Panc1 (cell line): ENCODE measurements at regions not wholly inside any gene's neighbourhood (a gene's known extent, or its start where the extent isn't known, plus 50 kb on each side); places are given as distances from the start of the nearest gene placed in this dataset.

Experiments used
- ATAC-seq: fragments of 200-7000 bp; cut with Tn5 transposase; 2 replicates; pipeline ENCODE4 v1.9.1; 2020; ENCODE audit warnings: mild to moderate bottlenecking, moderate library complexity
- BruUV-seq: library from RNA; stranded (reverse); fragments of 400-500 nt; replicated peaks from 2 replicates; lab custom pipeline; 2021; lab: Mats Ljungman, UMichigan
- CTCF ChIA-PET: fragments of 300-600 bp; sonication (Branson Sonifier 250); formaldehyde crosslinking; loops from one replicate; lab custom pipeline; 2022; ENCODE audit warnings: antibody characterized with exemption; lab: Charles Lee
- POLR2A ChIA-PET: fragments of 300-600 bp; sonication (Branson Sonifier 250); formaldehyde crosslinking; loops from one replicate; lab custom pipeline; 2022; ENCODE audit warnings: antibody characterized with exemption; lab: Charles Lee
- DNase-seq: peaks from one replicate; pipeline ENCODE4 v3.0.0-alpha.2; 2010; ENCODE audit warnings: low read depth, low spot score
- H3K27ac ChIP-seq: 2 replicates; pipeline ENCODE4 v1.5.1; 2011; ENCODE audit warnings: mild to moderate bottlenecking, low read length, inconsistent platforms
- H3K27me3 ChIP-seq: fragments of 200-500 bp; sonication (Bioruptor generic); 2 replicates; pipeline ENCODE4 v1.6.0; 2014; ENCODE audit warnings: low read length, inconsistent platforms; ENCODE audit not compliant: control insufficient read depth, insufficient read depth
- H3K36me3 ChIP-seq: fragments of 200-500 bp; sonication (Bioruptor generic); 2 replicates; pipeline ENCODE4 v1.5.1; 2014; ENCODE audit warnings: inconsistent platforms, mild to moderate bottlenecking, low read length, moderate library complexity; ENCODE audit not compliant: control insufficient read depth, insufficient read depth
- H3K4me1 ChIP-seq: 2 replicates; pipeline ENCODE4 v1.5.1; 2011; ENCODE audit warnings: inconsistent platforms, mild to moderate bottlenecking, low read length, moderate library complexity; ENCODE audit not compliant: control insufficient read depth, insufficient read depth
- H3K4me3 ChIP-seq, 2 experiments: 2 replicates each; pipeline ENCODE4 v1.5.1; 2011 to 2012; ENCODE audit warnings: low read depth in 2 of 2, low read length in 2 of 2, mild to moderate bottlenecking in 2 of 2, inconsistent platforms in 1 of 2, moderate library complexity in 1 of 2
- H3K9me3 ChIP-seq: fragments of 200-500 bp; sonication (Bioruptor generic); 2 replicates; pipeline ENCODE4 v1.5.1; 2014; ENCODE audit warnings: low read depth, mild to moderate bottlenecking, inconsistent platforms, low read length, moderate library complexity; ENCODE audit not compliant: control insufficient read depth, insufficient read depth
- POLR2AphosphoS5 ChIP-seq: IDR thresholded peaks from 2 replicates; pipeline ENCODE4 v1.6.1; 2012; ENCODE audit warnings: mild to moderate bottlenecking, low read depth, low read length, moderate library complexity
- SIN3A ChIP-seq: IDR thresholded peaks from 2 replicates; pipeline ENCODE4 v1.6.1; 2012; ENCODE audit warnings: low read depth, mild to moderate bottlenecking, low read length, moderate library complexity, borderline replicate concordance; ENCODE audit not compliant: insufficient read depth
- TCF7L2 ChIP-seq: IDR thresholded peaks from 2 replicates; pipeline ENCODE4 v1.6.1; 2011; ENCODE audit warnings: mild to moderate bottlenecking, low read depth, low read length, inconsistent platforms
- in situ Hi-C: cut with HindIII; loops from 2 replicates; pipeline ENCODE4 v1.10.0; 2016; ENCODE audit warnings: low sequenced_read_pairs, low pct_unique_long_range_greater_than_20kb
- intact Hi-C: fragments of 100-400 bp; cut with micrococcal nuclease; formaldehyde crosslinking; loops from one replicate; pipeline ENCODE4 v1.10.0; 2022; ENCODE audit not compliant: unreplicated experiment
- TF ChIP-seq, protein P1 (sequence below), 2 experiments: IDR thresholded peaks; 2 replicates each; pipeline ENCODE4 v1.6.1; 2011 to 2012; ENCODE audit warnings: low read depth in 2 of 2, control low read depth in 1 of 2, low read length in 1 of 2, mild to moderate bottlenecking in 1 of 2, moderate library complexity in 1 of 2; ENCODE audit not compliant: insufficient read depth in 1 of 2
- TF ChIP-seq, protein P2 (sequence below): fragments of 450-650 bp; IDR thresholded peaks from 2 replicates; pipeline ENCODE4 v1.5.1; 2017; ENCODE audit warnings: mild to moderate bottlenecking

DNA sequence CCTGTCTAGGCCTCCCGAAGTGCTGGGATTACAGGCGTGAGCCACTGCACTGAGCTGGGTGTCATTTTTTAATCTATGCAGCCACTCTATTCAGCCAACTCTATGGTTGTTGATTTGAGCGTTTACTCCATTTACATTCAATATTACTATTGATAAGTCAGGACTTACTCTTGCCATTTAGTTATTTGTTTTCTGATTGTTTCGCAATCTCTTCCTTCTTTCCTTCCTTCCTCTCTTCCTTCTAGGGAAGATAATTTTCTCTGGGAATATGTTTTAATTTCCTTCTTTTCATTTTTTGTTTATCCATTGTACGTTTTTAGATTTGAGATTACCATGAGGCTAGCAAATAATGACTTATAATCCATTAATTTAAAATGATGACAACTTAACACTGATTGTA, 2056.0 kb downstream of the OLFM4 start:
- Histone ChIP-seq H3K4me1 (no peaks in the 10 kb centered on the region), H3K9me3 (no peaks in the 10 kb centered on the region), H3K27me3 (no peaks in the 10 kb centered on the region), H3K27ac (no peak overlapping the region), H3K36me3 (no peaks in the 10 kb centered on the region), H3K4me3 (no peak overlapping the region)
- CTCF ChIA-PET = no interaction called here
- no TSS peak for BruUV-seq
- no peak for ATAC-seq
- in situ Hi-C loops (no loop called here), intact Hi-C loops (no loop called here)
- TF ChIP-seq POLR2AphosphoS5 = no peak
- TF ChIP-seq, protein P1, sequence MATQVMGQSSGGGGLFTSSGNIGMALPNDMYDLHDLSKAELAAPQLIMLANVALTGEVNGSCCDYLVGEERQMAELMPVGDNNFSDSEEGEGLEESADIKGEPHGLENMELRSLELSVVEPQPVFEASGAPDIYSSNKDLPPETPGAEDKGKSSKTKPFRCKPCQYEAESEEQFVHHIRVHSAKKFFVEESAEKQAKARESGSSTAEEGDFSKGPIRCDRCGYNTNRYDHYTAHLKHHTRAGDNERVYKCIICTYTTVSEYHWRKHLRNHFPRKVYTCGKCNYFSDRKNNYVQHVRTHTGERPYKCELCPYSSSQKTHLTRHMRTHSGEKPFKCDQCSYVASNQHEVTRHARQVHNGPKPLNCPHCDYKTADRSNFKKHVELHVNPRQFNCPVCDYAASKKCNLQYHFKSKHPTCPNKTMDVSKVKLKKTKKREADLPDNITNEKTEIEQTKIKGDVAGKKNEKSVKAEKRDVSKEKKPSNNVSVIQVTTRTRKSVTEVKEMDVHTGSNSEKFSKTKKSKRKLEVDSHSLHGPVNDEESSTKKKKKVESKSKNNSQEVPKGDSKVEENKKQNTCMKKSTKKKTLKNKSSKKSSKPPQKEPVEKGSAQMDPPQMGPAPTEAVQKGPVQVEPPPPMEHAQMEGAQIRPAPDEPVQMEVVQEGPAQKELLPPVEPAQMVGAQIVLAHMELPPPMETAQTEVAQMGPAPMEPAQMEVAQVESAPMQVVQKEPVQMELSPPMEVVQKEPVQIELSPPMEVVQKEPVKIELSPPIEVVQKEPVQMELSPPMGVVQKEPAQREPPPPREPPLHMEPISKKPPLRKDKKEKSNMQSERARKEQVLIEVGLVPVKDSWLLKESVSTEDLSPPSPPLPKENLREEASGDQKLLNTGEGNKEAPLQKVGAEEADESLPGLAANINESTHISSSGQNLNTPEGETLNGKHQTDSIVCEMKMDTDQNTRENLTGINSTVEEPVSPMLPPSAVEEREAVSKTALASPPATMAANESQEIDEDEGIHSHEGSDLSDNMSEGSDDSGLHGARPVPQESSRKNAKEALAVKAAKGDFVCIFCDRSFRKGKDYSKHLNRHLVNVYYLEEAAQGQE (IDR thresholded peaks at IDR 0.05; ENCODE audit: insufficient read depth in 1 of 2, low read depth in 2 of 2, low read length in 1 of 2) = no peak
- no peak for TF ChIP-seq TCF7L2
- no peak for TF ChIP-seq SIN3A
- TF ChIP-seq, protein P2, sequence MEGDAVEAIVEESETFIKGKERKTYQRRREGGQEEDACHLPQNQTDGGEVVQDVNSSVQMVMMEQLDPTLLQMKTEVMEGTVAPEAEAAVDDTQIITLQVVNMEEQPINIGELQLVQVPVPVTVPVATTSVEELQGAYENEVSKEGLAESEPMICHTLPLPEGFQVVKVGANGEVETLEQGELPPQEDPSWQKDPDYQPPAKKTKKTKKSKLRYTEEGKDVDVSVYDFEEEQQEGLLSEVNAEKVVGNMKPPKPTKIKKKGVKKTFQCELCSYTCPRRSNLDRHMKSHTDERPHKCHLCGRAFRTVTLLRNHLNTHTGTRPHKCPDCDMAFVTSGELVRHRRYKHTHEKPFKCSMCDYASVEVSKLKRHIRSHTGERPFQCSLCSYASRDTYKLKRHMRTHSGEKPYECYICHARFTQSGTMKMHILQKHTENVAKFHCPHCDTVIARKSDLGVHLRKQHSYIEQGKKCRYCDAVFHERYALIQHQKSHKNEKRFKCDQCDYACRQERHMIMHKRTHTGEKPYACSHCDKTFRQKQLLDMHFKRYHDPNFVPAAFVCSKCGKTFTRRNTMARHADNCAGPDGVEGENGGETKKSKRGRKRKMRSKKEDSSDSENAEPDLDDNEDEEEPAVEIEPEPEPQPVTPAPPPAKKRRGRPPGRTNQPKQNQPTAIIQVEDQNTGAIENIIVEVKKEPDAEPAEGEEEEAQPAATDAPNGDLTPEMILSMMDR = no peak
- POLR2A ChIA-PET = no interaction called here
- no peak for DNase-seq

DNA sequence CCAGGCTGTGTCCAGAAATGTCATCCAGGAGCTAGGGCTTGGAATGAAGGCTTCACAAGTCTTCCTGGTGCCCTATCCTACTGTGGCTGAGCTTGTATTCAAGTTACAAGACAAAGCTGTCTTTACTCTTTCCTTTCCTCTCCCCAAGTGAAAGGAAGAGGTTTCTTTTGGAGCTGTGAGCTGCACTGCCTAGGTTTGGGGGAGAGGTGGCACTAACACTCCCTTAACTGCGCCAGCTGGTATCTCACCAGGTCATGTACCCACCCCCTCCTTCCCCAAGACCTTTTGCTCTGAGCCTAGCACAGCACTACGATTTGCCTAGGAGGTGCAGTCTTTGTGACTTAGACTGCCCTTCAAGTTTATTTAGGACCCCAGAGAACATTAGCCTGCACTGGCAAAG, 2053.6 kb upstream of the PRR20A start:
- no peaks in the 10 kb centered on the region for H3K36me3 ChIP-seq
- in situ Hi-C loops = no loop called here
- no peaks in the 10 kb centered on the region for H3K27me3 ChIP-seq
- H3K9me3 ChIP-seq = no peaks in the 10 kb centered on the region
- CTCF ChIA-PET = no interaction called here
- POLR2A ChIA-PET = no interaction called here
- ATAC-seq = no peak
- H3K4me1 ChIP-seq = no peaks in the 10 kb centered on the region
- no peak for DNase-seq
- no peak overlapping the region for H3K4me3 ChIP-seq
- TF ChIP-seq, protein P2 = no peak
- TF ChIP-seq SIN3A (no peak), TCF7L2 (no peak), POLR2AphosphoS5 (no peak)
- TF ChIP-seq, protein P1 (IDR thresholded peaks at IDR 0.05; ENCODE audit: insufficient read depth in 1 of 2, low read depth in 2 of 2, low read length in 1 of 2) = no peak
- intact Hi-C loops = no loop called here
- BruUV-seq = no TSS peak
- H3K27ac ChIP-seq = no peak overlapping the region
